Activated T-helper 1 cell treated with anti-CD3 and anti-CD28 coated beads, Interleukin-12 subunit alpha, Interleukin-12 subunit beta, Interleukin-2, Interleukin-4 antibody, amounts not matched to agents 30 ng/mL and 10 ng/mL and 1 ng/mL, durations not matched to agents 14 hours and 24 hours and 36 hours (primary cell): ENCODE measurements at regions not wholly inside any gene's neighbourhood (a gene's known extent, or its start where the extent isn't known, plus 50 kb on each side); places are given as distances from the start of the nearest gene placed in this dataset.

ENCODE experiments used
- DNase-seq: peaks from one replicate; pipeline ENCODE4 v3.0.0; 2021; ENCODE audit warnings: low spot score
- H3K27ac Mint-ChIP-seq: one replicate; pipeline ENCODE4 v1.8.0; 2021; ENCODE audit warnings: mild to moderate bottlenecking, mixed read lengths
- H3K27me3 Mint-ChIP-seq: one replicate; pipeline ENCODE4 v1.8.0; 2022; ENCODE audit warnings: mild to moderate bottlenecking, moderate library complexity, mixed read lengths; ENCODE audit not compliant: insufficient read depth
- H3K36me3 Mint-ChIP-seq: one replicate; pipeline ENCODE4 v1.8.0; 2021; ENCODE audit warnings: low read depth, mixed read lengths
- H3K4me1 Mint-ChIP-seq: one replicate; pipeline ENCODE4 v1.8.0; 2021; ENCODE audit warnings: low read depth, mixed read lengths
- H3K4me3 Mint-ChIP-seq: one replicate; pipeline ENCODE4 v1.8.0; 2021; ENCODE audit warnings: mild to moderate bottlenecking, moderate library complexity, mixed read lengths
- H3K9me3 Mint-ChIP-seq: one replicate; pipeline ENCODE4 v1.8.0; 2021; ENCODE audit warnings: mixed read lengths
- intact Hi-C: fragments of 100-400 bp; cut with micrococcal nuclease; formaldehyde crosslinking; loops from one replicate; pipeline ENCODE4 v1.15.1; 2024

- H3K27me3 Mint-ChIP-seq = no peaks in the 10 kb centered on the region
- intact Hi-C loops = no loop called here
- DNase-seq = no peak
- H3K4me3 Mint-ChIP-seq = no peak overlapping the region
- H3K9me3 Mint-ChIP-seq = no peaks in the 10 kb centered on the region
- H3K27ac Mint-ChIP-seq = no peak overlapping the region
- no peaks in the 10 kb centered on the region for H3K4me1 Mint-ChIP-seq
- no peaks in the 10 kb centered on the region for H3K36me3 Mint-ChIP-seq
Measured at GRCh38 chr13:80486402-80486801, 145.5 kb upstream of the SPRY2 start.

- no peak for DNase-seq
- H3K36me3 Mint-ChIP-seq = no peaks in the 10 kb centered on the region
- no peaks in the 10 kb centered on the region for H3K4me1 Mint-ChIP-seq
- no peak overlapping the region for H3K4me3 Mint-ChIP-seq
- no peaks in the 10 kb centered on the region for H3K27me3 Mint-ChIP-seq
- intact Hi-C loops = no loop called here
- no peak overlapping the region for H3K27ac Mint-ChIP-seq
- no peaks in the 10 kb centered on the region for H3K9me3 Mint-ChIP-seq
Measured at GRCh38 chr13:80483157-80483556, 142.2 kb upstream of the SPRY2 start.

- DNase-seq = no peak
- Mint-ChIP-seq H3K9me3 (no peaks in the 10 kb centered on the region), H3K4me3 (no peak overlapping the region), H3K27me3 (no peaks in the 10 kb centered on the region), H3K27ac (no peak overlapping the region), H3K36me3 (no peaks in the 10 kb centered on the region), H3K4me1 (no peaks in the 10 kb centered on the region)
- intact Hi-C loops = no loop called here
Measured at GRCh38 chr13:80481588-80481987, 140.7 kb upstream of the SPRY2 start.

- DNase-seq = no peak
- Mint-ChIP-seq H3K4me3 (no peak overlapping the region), H3K27me3 (no peaks in the 10 kb centered on the region), H3K27ac (no peak overlapping the region), H3K36me3 (no peaks in the 10 kb centered on the region), H3K9me3 (no peaks in the 10 kb centered on the region), H3K4me1 (no peaks in the 10 kb centered on the region)
- intact Hi-C loops = no loop called here
Measured at GRCh38 chr13:80477661-80478443, 136.9 kb upstream of the SPRY2 start.

DNA sequence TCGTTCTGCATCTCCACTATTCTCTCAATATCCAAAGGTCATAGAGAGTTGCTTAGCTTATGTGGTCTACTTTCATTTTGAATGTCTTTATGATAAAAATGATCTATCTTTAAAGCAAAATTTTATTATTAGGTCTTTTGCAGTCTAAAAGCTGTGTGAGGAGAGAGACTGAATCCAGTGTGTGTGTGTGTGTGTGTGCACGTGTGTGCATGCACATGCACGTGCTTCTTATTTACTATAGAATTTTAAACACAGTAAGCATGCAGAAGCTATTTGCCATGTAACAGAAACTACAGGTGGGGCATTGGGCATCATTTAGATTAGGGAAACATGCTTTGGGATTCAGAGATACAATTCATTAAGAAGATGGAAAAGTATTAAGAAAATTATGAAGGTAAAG, 136.0 kb upstream of the SPRY2 start:
- no peaks in the 10 kb centered on the region for H3K9me3 Mint-ChIP-seq
- intact Hi-C loops = no loop called here
- no peak for DNase-seq
- H3K36me3 Mint-ChIP-seq = no peaks in the 10 kb centered on the region
- no peak overlapping the region for H3K4me3 Mint-ChIP-seq
- no peak overlapping the region for H3K27ac Mint-ChIP-seq
- no peaks in the 10 kb centered on the region for H3K4me1 Mint-ChIP-seq
- no peaks in the 10 kb centered on the region for H3K27me3 Mint-ChIP-seq

DNA sequence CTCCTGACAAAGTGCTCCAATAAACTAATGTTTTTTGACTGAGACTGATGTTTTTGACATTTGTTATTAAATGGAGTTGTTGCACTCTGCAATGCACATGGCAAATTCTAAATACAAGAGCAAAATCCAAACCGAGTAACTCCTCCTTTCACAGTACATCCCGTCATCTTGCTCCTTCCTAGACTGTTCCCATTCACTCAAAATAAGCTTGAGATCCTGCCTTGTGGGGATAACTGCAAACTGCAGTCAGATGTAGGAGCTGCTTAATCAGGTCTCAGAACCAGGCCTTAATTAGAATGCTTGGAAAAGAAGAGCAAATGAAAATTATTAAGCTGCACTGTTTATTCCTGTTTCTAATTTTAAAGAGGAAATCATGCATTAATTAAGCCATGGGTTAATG, 134.8 kb upstream of the SPRY2 start:
- no peaks in the 10 kb centered on the region for H3K9me3 Mint-ChIP-seq
- H3K4me3 Mint-ChIP-seq = no peak overlapping the region
- H3K27ac Mint-ChIP-seq = no peak overlapping the region
- H3K27me3 Mint-ChIP-seq = no peaks in the 10 kb centered on the region
- H3K4me1 Mint-ChIP-seq = no peaks in the 10 kb centered on the region
- H3K36me3 Mint-ChIP-seq = no peaks in the 10 kb centered on the region
- intact Hi-C loops = no loop called here
- no peak for DNase-seq

DNA sequence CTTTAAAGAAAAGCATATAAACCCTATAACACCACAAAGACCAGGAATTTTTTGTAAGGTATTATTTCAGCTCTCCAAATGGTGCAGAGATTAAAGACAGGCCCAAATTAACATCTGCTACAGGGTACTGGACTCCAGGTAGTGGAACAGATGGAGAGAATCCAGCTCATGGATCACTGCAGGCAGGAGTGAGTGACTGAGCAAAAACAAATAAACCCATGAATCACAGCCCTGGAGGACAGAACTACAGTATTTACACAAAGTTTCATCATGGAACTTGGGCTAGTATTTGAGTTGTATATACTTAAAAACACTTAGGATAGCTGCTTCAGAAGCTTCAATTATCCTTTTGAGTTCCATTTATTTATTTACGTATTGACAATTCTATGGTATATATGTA, 132.8 kb upstream of the SPRY2 start:
- H3K4me1 Mint-ChIP-seq = no peaks in the 10 kb centered on the region
- H3K27me3 Mint-ChIP-seq = no peaks in the 10 kb centered on the region
- intact Hi-C loops = no loop called here
- H3K36me3 Mint-ChIP-seq = no peaks in the 10 kb centered on the region
- no peak overlapping the region for H3K27ac Mint-ChIP-seq
- no peak overlapping the region for H3K4me3 Mint-ChIP-seq
- no peaks in the 10 kb centered on the region for H3K9me3 Mint-ChIP-seq
- no peak for DNase-seq

DNA sequence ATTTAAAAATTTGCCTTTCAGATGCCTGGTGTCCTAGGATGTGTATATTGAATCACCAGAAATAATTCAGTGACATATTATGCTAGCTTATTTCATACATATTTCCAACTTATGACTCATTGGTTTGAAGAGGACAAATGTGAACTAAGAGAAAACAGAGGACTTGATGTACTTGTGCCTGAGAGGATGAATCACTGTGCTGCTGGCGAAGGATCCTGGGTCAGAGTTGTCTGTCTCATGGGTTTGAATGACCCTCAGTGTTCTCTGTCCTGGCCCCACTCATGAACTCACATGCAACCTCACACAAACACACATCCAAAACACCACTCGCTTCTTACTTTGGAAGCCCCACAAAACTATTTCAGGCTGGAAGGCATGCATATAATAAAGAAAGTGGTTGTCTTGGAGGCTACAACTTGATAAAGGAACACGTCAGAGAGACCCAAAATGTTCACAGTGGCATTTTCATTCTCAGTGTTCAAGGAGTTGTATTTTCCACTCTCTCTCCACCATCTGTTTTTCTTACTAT, 129.0 kb upstream of the SPRY2 start:
- Mint-ChIP-seq H3K4me1 (no peaks in the 10 kb centered on the region), H3K27me3 (no peaks in the 10 kb centered on the region), H3K4me3 (no peak overlapping the region), H3K27ac (no peak overlapping the region), H3K9me3 (no peaks in the 10 kb centered on the region), H3K36me3 (no peaks in the 10 kb centered on the region)
- DNase-seq = no peak
- intact Hi-C loops = no loop called here

GRCh38 chr13:80469105-80469852, 128.4 kb upstream of the SPRY2 start:
- DNase-seq = no peak
- H3K27me3 Mint-ChIP-seq = no peaks in the 10 kb centered on the region
- H3K36me3 Mint-ChIP-seq = no peaks in the 10 kb centered on the region
- no peak overlapping the region for H3K27ac Mint-ChIP-seq
- H3K4me3 Mint-ChIP-seq = no peak overlapping the region
- H3K4me1 Mint-ChIP-seq = no peaks in the 10 kb centered on the region
- intact Hi-C loops = no loop called here
- H3K9me3 Mint-ChIP-seq = no peaks in the 10 kb centered on the region

- no peak for DNase-seq
- H3K27me3 Mint-ChIP-seq = no peaks in the 10 kb centered on the region
- H3K9me3 Mint-ChIP-seq = no peaks in the 10 kb centered on the region
- H3K4me1 Mint-ChIP-seq = no peaks in the 10 kb centered on the region
- H3K4me3 Mint-ChIP-seq = no peak overlapping the region
- intact Hi-C loops = no loop called here
- H3K36me3 Mint-ChIP-seq = no peaks in the 10 kb centered on the region
- H3K27ac Mint-ChIP-seq = no peak overlapping the region
Measured at GRCh38 chr13:80465321-80465720, 124.4 kb upstream of the SPRY2 start.

- Mint-ChIP-seq H3K27me3 (no peaks in the 10 kb centered on the region), H3K27ac (no peak overlapping the region), H3K4me3 (no peak overlapping the region), H3K4me1 (no peaks in the 10 kb centered on the region), H3K9me3 (no peaks in the 10 kb centered on the region), H3K36me3 (no peaks in the 10 kb centered on the region)
- intact Hi-C loops = no loop called here
- no peak for DNase-seq
Measured at GRCh38 chr13:80463673-80464352, 122.9 kb upstream of the SPRY2 start.

DNA sequence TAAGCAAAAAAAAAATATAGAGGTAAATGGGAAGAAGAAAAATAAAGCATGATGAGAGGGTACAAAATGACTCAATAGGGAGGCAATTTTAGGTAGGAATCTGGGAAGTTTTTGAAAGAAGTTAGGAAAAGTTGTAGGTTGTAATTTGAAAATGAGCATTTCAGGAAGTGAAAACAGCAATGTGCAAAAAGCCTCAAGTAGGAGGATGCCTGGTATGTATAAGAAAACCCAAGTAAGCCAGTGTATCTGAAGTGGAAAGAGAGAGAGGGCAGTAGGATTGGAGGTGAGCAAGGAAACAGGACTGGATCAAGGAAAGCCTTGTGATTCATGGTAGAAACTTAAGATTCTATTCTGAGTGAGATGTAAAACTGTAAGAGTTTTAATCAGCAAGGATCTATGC, 121.6 kb upstream of the SPRY2 start:
- H3K36me3 Mint-ChIP-seq = no peaks in the 10 kb centered on the region

GRCh38 chr13:80462037-80462436, 121.1 kb upstream of the SPRY2 start:
- no peaks in the 10 kb centered on the region for H3K9me3 Mint-ChIP-seq
- no peaks in the 10 kb centered on the region for H3K27me3 Mint-ChIP-seq
- intact Hi-C loops = no loop called here
- no peaks in the 10 kb centered on the region for H3K4me1 Mint-ChIP-seq
- no peak for DNase-seq
- no peak overlapping the region for H3K4me3 Mint-ChIP-seq
- no peaks in the 10 kb centered on the region for H3K36me3 Mint-ChIP-seq
- H3K27ac Mint-ChIP-seq = no peak overlapping the region

More for the DNA sequence above, 121.6 kb upstream of the SPRY2 start:
- no peak for DNase-seq
- H3K4me3 Mint-ChIP-seq = no peak overlapping the region
- H3K4me1 Mint-ChIP-seq = no peaks in the 10 kb centered on the region
- intact Hi-C loops = no loop called here
- no peaks in the 10 kb centered on the region for H3K9me3 Mint-ChIP-seq
- H3K27me3 Mint-ChIP-seq = no peaks in the 10 kb centered on the region
- no peak overlapping the region for H3K27ac Mint-ChIP-seq
